ENCODE measurements at regions not wholly inside any gene's neighbourhood (a gene's known extent, or its start where the extent isn't known, plus 50 kb on each side); places are given as distances from the start of the nearest gene placed in this dataset.

GRCh38 chr17:73821665-73822064, 177.4 kb upstream of the SDK2 start:
- Mint-ChIP-seq H3K4me1 (peaks cover 7 to 40% (median 24%) of the 10 kb centered on the region in 4 donors), H3K36me3 (no peaks in the 10 kb centered on the region), H3K4me3 (peak overlapping the region in 1 of 8 donors; percentile 66), H3K27me3 (peaks cover 0 to 5% of the 10 kb centered on the region in 2 donors), H3K27ac (peak overlapping the region in 1 of 7 donors; percentile 82), H3K9me3 (no peaks in the 10 kb centered on the region)
- Histone ChIP-seq H3K4me1 (ENCODE audit: insufficient read depth, low read length) (peaks cover 32% of the 10 kb centered on the region), H3K27me3 (ENCODE audit: insufficient read depth, low read length) (no peaks in the 10 kb centered on the region), H3K4me3 (ENCODE audit: low read length in 2 of 2) (no peak overlapping the region), H3K36me3 (ENCODE audit: insufficient read depth, low read length) (no peaks in the 10 kb centered on the region), H3K9me3 (ENCODE audit: control insufficient read depth in 1 of 2, low read length in 2 of 2) (no peaks in the 10 kb centered on the region), H3K27ac (ENCODE audit: low read depth, low read length) (no peak overlapping the region)
- POLR2A ChIA-PET (ENCODE audit: partially characterized antibody) = interaction anchor here (1.4 kb wide), 1 partner anchor 100 kb away, joined by 4 read pairs; no protein-coding TSS in a partner anchor
- intact Hi-C loops (cut with micrococcal nuclease) = no loop called here
- no peak for DNase-seq
- CTCF ChIA-PET (ENCODE audit: partially characterized antibody) = interaction anchor here (0.8 kb wide), 1 partner anchor 9 kb away, joined by 3 read pairs; no protein-coding TSS in a partner anchor

- POLR2A ChIA-PET (ENCODE audit: partially characterized antibody) = interaction anchor here (0.7 to 1.5 kb wide), 3 partner anchors 10 to 105 kb away, joined by 3 to 5 read pairs (median 4); no protein-coding TSS in a partner anchor
- DNase-seq = peak in 3 of 5 donors; percentile 12 to 22 (median 16)
- Histone ChIP-seq H3K27me3 (ENCODE audit: insufficient read depth, low read length) (no peaks in the 10 kb centered on the region), H3K36me3 (ENCODE audit: insufficient read depth, low read length) (no peaks in the 10 kb centered on the region), H3K4me1 (ENCODE audit: insufficient read depth, low read length) (peaks cover 39% of the 10 kb centered on the region), H3K9me3 (ENCODE audit: control insufficient read depth in 1 of 2, low read length in 2 of 2) (no peaks in the 10 kb centered on the region), H3K4me3 (ENCODE audit: low read length in 2 of 2) (no peak overlapping the region), H3K27ac (ENCODE audit: low read depth, low read length) (no peak overlapping the region)
- H3K4me3 Mint-ChIP-seq = peak overlapping the region in 7 of 8 donors; percentile 30 to 71 (median 52)
- peaks cover 11 to 47% (median 30%) of the 10 kb centered on the region in 4 donors for H3K4me1 Mint-ChIP-seq
- H3K36me3 Mint-ChIP-seq = no peaks in the 10 kb centered on the region
- H3K27ac Mint-ChIP-seq = peak overlapping the region in 5 of 7 donors; percentile 11 to 82 (median 66)
- H3K27me3 Mint-ChIP-seq = peaks cover 0 to 5% of the 10 kb centered on the region in 2 donors
- intact Hi-C loops (cut with micrococcal nuclease) = no loop called here
- H3K9me3 Mint-ChIP-seq = no peaks in the 10 kb centered on the region
- CTCF ChIA-PET (ENCODE audit: partially characterized antibody) = interaction anchor here (1.3 to 1.4 kb wide), 2 partner anchors 8 to 112 kb away, joined by 3 read pairs; no protein-coding TSS in a partner anchor
Measured at GRCh38 chr17:73822371-73822770, 178.1 kb upstream of the SDK2 start.

- CTCF ChIA-PET (ENCODE audit: partially characterized antibody) = interaction anchor here (0.9 to 1.3 kb wide), 2 partner anchors 9 to 78 kb away, joined by 3 read pairs; no protein-coding TSS in a partner anchor
- peaks cover 21 to 60% (median 42%) of the 10 kb centered on the region in 4 donors for H3K4me1 Mint-ChIP-seq
- peak overlapping the region in 2 of 8 donors; percentile 6 to 46 for H3K4me3 Mint-ChIP-seq
- H3K27ac ChIP-seq (ENCODE audit: low read depth, low read length) = no peak overlapping the region
- no peaks in the 10 kb centered on the region for H3K9me3 ChIP-seq (ENCODE audit: control insufficient read depth in 1 of 2, low read length in 2 of 2)
- no peaks in the 10 kb centered on the region for H3K36me3 Mint-ChIP-seq
- DNase-seq = no peak
- POLR2A ChIA-PET (ENCODE audit: partially characterized antibody) = interaction anchor here (1.2 kb wide), 1 partner anchor 102 kb away, joined by 3 read pairs; no protein-coding TSS in a partner anchor
- H3K36me3 ChIP-seq (ENCODE audit: insufficient read depth, low read length) = no peaks in the 10 kb centered on the region
- no peaks in the 10 kb centered on the region for H3K9me3 Mint-ChIP-seq
- peaks cover 52% of the 10 kb centered on the region for H3K4me1 ChIP-seq (ENCODE audit: insufficient read depth, low read length)
- no peaks in the 10 kb centered on the region for H3K27me3 ChIP-seq (ENCODE audit: insufficient read depth, low read length)
- intact Hi-C loops (cut with micrococcal nuclease) = no loop called here
- peak overlapping the region in 1 of 7 donors; percentile 53 for H3K27ac Mint-ChIP-seq
- peaks cover 0 to 5% of the 10 kb centered on the region in 2 donors for H3K27me3 Mint-ChIP-seq
- H3K4me3 ChIP-seq (ENCODE audit: low read length in 2 of 2) = no peak overlapping the region
Measured at GRCh38 chr17:73823684-73824083, 179.4 kb upstream of the SDK2 start.

GRCh38 chr17:73824321-73824720, 180.1 kb upstream of the SDK2 start:
- H3K36me3 ChIP-seq (ENCODE audit: insufficient read depth, low read length) = no peaks in the 10 kb centered on the region
- H3K9me3 Mint-ChIP-seq = no peaks in the 10 kb centered on the region
- H3K27ac Mint-ChIP-seq = peak overlapping the region in 4 of 7 donors; percentile 37 to 73 (median 52)
- H3K36me3 Mint-ChIP-seq = no peaks in the 10 kb centered on the region
- POLR2A ChIA-PET (ENCODE audit: partially characterized antibody) = interaction anchor here (1.2 kb wide), 1 partner anchor 102 kb away, joined by 3 read pairs; no protein-coding TSS in a partner anchor
- H3K4me3 Mint-ChIP-seq = peak overlapping the region in 2 of 8 donors; percentile 15 to 22
- DNase-seq = no peak
- peaks cover 58% of the 10 kb centered on the region for H3K4me1 ChIP-seq (ENCODE audit: insufficient read depth, low read length)
- peaks cover 0 to 5% of the 10 kb centered on the region in 2 donors for H3K27me3 Mint-ChIP-seq
- CTCF ChIA-PET (ENCODE audit: partially characterized antibody) = interaction anchor here (0.9 kb wide), 1 partner anchor 77 kb away, joined by 3 read pairs; no protein-coding TSS in a partner anchor
- H3K27me3 ChIP-seq (ENCODE audit: insufficient read depth, low read length) = no peaks in the 10 kb centered on the region
- intact Hi-C loops (cut with micrococcal nuclease) = no loop called here
- no peaks in the 10 kb centered on the region for H3K9me3 ChIP-seq (ENCODE audit: control insufficient read depth in 1 of 2, low read length in 2 of 2)
- H3K4me1 Mint-ChIP-seq = peaks cover 24 to 66% (median 46%) of the 10 kb centered on the region in 4 donors
- no peak overlapping the region for H3K27ac ChIP-seq (ENCODE audit: low read depth, low read length)
- no peak overlapping the region for H3K4me3 ChIP-seq (ENCODE audit: low read length in 2 of 2)

- Histone ChIP-seq H3K27ac (ENCODE audit: low read depth, low read length) (peak overlapping the region; percentile 40), H3K4me3 (ENCODE audit: low read length in 2 of 2) (no peak overlapping the region), H3K36me3 (ENCODE audit: insufficient read depth, low read length) (no peaks in the 10 kb centered on the region), H3K9me3 (ENCODE audit: control insufficient read depth in 1 of 2, low read length in 2 of 2) (no peaks in the 10 kb centered on the region), H3K4me1 (ENCODE audit: insufficient read depth, low read length) (peaks cover 78% of the 10 kb centered on the region), H3K27me3 (ENCODE audit: insufficient read depth, low read length) (no peaks in the 10 kb centered on the region)
- Mint-ChIP-seq H3K36me3 (no peaks in the 10 kb centered on the region), H3K27me3 (peaks cover 0 to 5% of the 10 kb centered on the region in 2 donors), H3K27ac (peak overlapping the region; percentile 52 to 95 (median 89)), H3K4me1 (peaks cover 27 to 86% (median 63%) of the 10 kb centered on the region in 4 donors), H3K4me3 (peak overlapping the region in 2 of 8 donors; percentile 69 to 80), H3K9me3 (no peaks in the 10 kb centered on the region)
- POLR2A ChIA-PET (ENCODE audit: partially characterized antibody) = interaction anchor here (3.6 kb wide), 1 partner anchor 104 kb away, joined by 33 read pairs; no protein-coding TSS in a partner anchor
- CTCF ChIA-PET (ENCODE audit: partially characterized antibody) = interaction anchor here (1.0 to 1.6 kb wide), 2 partner anchors 14 to 116 kb away, joined by 3 to 5 read pairs; no protein-coding TSS in a partner anchor
- intact Hi-C loops (cut with micrococcal nuclease) = loop anchor here (5.0 kb wide), 1 partner anchor 104 kb away; no protein-coding TSS in a partner anchor
- no peak for DNase-seq
Measured at GRCh38 chr17:73826181-73826871, 182.1 kb upstream of the SDK2 start.

GRCh38 chr17:73826872-73827228, 182.6 kb upstream of the SDK2 start:
- Histone ChIP-seq H3K36me3 (ENCODE audit: insufficient read depth, low read length) (no peaks in the 10 kb centered on the region), H3K9me3 (ENCODE audit: control insufficient read depth in 1 of 2, low read length in 2 of 2) (no peaks in the 10 kb centered on the region), H3K27ac (ENCODE audit: low read depth, low read length) (peak overlapping the region; percentile 40), H3K4me3 (ENCODE audit: low read length in 2 of 2) (no peak overlapping the region), H3K27me3 (ENCODE audit: insufficient read depth, low read length) (no peaks in the 10 kb centered on the region), H3K4me1 (ENCODE audit: insufficient read depth, low read length) (peaks cover 81% of the 10 kb centered on the region)
- peak overlapping the region; percentile 87 to 95 (median 91) for H3K27ac Mint-ChIP-seq
- peak overlapping the region in 5 of 8 donors; percentile 29 to 80 (median 56) for H3K4me3 Mint-ChIP-seq
- CTCF ChIA-PET (ENCODE audit: partially characterized antibody) = interaction anchor here (1.6 kb wide), 1 partner anchor 117 kb away, joined by 5 read pairs; no protein-coding TSS in a partner anchor
- no peaks in the 10 kb centered on the region for H3K36me3 Mint-ChIP-seq
- intact Hi-C loops (cut with micrococcal nuclease) = loop anchor here (5.0 kb wide), 1 partner anchor 105 kb away; no protein-coding TSS in a partner anchor
- no peaks in the 10 kb centered on the region for H3K9me3 Mint-ChIP-seq
- DNase-seq = no peak
- POLR2A ChIA-PET (ENCODE audit: partially characterized antibody) = interaction anchor here (1.5 to 3.6 kb wide), 4 partner anchors 10 to 104 kb away, joined by 5 to 33 read pairs (median 9); no protein-coding TSS in a partner anchor
- peaks cover 0 to 5% of the 10 kb centered on the region in 2 donors for H3K27me3 Mint-ChIP-seq
- peaks cover 29 to 89% (median 67%) of the 10 kb centered on the region in 4 donors for H3K4me1 Mint-ChIP-seq
